Ectodermal cell (in vitro differentiated cells): ENCODE measurements at regions not wholly inside any gene's neighbourhood (a gene's known extent, or its start where the extent isn't known, plus 50 kb on each side); places are given as distances from the start of the nearest gene placed in this dataset.

Experiments used
- H3K27ac ChIP-seq: 2 replicates; pipeline ENCODE4 v1.7.0; 2013; ENCODE audit warnings: mild to moderate bottlenecking, low read depth, low read length; ENCODE audit not compliant: insufficient read depth, poor library complexity, severe bottlenecking
- H3K27me3 ChIP-seq: 2 replicates; pipeline ENCODE4 v1.7.0; 2013; ENCODE audit warnings: mild to moderate bottlenecking, low read length; ENCODE audit not compliant: insufficient read depth, control insufficient read depth, poor library complexity, severe bottlenecking
- H3K36me3 ChIP-seq: one replicate; pipeline ENCODE4 v1.7.0; 2013; ENCODE audit warnings: low read length; ENCODE audit not compliant: control insufficient read depth, insufficient read depth
- H3K4me1 ChIP-seq: one replicate; pipeline ENCODE4 v1.7.0; 2013; ENCODE audit warnings: low read length; ENCODE audit not compliant: control insufficient read depth, insufficient read depth
- H3K4me3 ChIP-seq: 2 replicates; pipeline ENCODE4 v1.7.0; 2013; ENCODE audit warnings: low read depth, low read length, control low read depth; ENCODE audit not compliant: insufficient read depth
- H3K9me3 ChIP-seq: 2 replicates; pipeline ENCODE4 v1.7.0; 2013; ENCODE audit warnings: mild to moderate bottlenecking, low read length, moderate library complexity; ENCODE audit not compliant: control insufficient read depth
- WGBS, 2 experiments: methylation state at CpG; one replicate each; pipeline ENCODE4 v1.1.7; 2013; ENCODE audit warnings: missing lambda C conversion rate in 2 of 2; 5-methylcytosine and 5-hydroxymethylcytosine counted together

- no peaks in the 10 kb centered on the region for H3K9me3 ChIP-seq
- 90 to 94% methylated on average over 1 of the region's 2 CpGs for WGBS, 2 experiments
- H3K4me1 ChIP-seq = no peaks in the 10 kb centered on the region
- H3K36me3 ChIP-seq = no peaks in the 10 kb centered on the region
- H3K4me3 ChIP-seq = no peak overlapping the region
- H3K27ac ChIP-seq = no peak overlapping the region
- no peaks in the 10 kb centered on the region for H3K27me3 ChIP-seq
These were observed 128.5 kb downstream of the LURAP1L start for GRCh38 chr9:12903316-12903715.

DNA sequence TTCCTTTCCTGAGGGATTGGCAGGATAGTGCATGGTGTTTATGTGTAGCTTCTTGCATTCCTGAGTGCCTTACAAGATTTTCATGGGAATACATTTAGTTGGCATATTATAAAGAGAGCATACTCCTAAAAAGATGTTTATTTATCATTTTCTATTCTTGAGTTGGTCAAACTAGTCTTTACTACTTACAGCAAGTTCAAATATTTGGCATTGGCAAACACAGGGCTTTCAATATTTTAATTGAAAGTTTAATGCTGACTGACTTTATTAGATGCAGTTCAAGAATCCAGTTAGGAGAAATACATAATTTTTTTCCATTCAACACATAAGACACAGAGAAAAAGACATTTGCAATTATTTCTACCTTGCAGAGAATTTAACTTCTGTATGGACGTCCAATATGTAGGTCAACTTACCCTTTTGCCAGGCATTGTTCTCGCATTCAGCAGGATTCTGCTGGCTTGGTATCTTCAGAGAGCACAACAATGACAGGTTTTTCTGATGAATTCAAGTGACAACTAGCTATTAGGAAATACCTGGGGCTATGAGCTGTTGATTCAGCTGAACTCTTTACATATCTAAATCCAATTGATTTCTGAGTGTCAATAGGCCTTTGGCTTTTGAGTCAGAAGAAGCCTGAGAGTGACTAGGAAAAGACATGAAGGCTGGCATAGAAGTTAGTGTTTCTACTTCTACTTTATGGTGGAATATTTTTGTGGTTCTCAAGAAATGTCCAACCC is 129.6 kb downstream of the LURAP1L start:
- Histone ChIP-seq H3K27ac (no peak overlapping the region), H3K4me3 (no peak overlapping the region), H3K9me3 (no peaks in the 10 kb centered on the region), H3K27me3 (no peaks in the 10 kb centered on the region), H3K4me1 (no peaks in the 10 kb centered on the region), H3K36me3 (no peaks in the 10 kb centered on the region)
- 95 to 96% methylated on average over 2 of the region's 2 CpGs for WGBS, 2 experiments

- no peaks in the 10 kb centered on the region for H3K9me3 ChIP-seq
- no peak overlapping the region for H3K27ac ChIP-seq
- WGBS, 2 experiments = 98 to 100% methylated on average over 2 to 3 of the region's 3 CpGs
- H3K4me3 ChIP-seq = no peak overlapping the region
- no peaks in the 10 kb centered on the region for H3K4me1 ChIP-seq
- H3K36me3 ChIP-seq = no peaks in the 10 kb centered on the region
- H3K27me3 ChIP-seq = no peaks in the 10 kb centered on the region
These were observed 131.8 kb downstream of the LURAP1L start for GRCh38 chr9:12906646-12907045.

GRCh38 chr9:12908895-12909294 is 134.1 kb downstream of the LURAP1L start:
- 92 to 100% methylated on average over 3 of the region's 3 CpGs for WGBS, 2 experiments

DNA sequence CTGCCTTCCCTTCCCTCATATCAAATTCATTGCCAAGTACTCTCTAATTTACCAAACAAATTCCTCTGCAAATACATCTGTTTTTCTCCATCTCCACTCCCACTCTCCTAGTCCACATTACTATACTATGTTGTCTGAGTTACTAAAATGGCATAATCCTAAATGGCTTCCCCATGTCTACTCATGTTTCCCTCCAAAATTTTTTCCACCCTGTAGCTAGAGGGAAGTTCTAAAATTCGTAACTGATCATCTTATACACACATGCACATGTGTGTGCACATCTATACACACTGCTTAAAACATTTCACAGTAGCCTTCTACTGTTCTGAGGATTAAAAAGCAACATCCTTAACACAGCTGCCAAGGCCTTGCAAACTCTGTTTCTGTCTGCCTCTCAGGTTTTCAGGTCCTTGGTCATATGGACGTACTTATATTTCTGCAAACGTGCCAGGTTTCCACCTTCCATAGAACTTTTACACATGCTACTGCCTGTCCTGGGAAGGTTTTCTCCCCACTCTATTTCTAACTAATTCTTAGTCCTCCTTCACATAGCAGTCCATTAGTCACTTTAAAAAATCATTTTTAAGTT is 140.6 kb downstream of the LURAP1L start:
- Histone ChIP-seq H3K9me3 (no peaks in the 10 kb centered on the region), H3K27ac (no peak overlapping the region), H3K27me3 (no peaks in the 10 kb centered on the region), H3K36me3 (no peaks in the 10 kb centered on the region), H3K4me1 (peaks cover 6% of the 10 kb centered on the region), H3K4me3 (no peak overlapping the region)
- WGBS, 2 experiments = 91 to 93% methylated on average over 3 of the region's 3 CpGs

More at GRCh38 chr9:12908895-12909294, 134.1 kb downstream of the LURAP1L start:
- Histone ChIP-seq H3K9me3 (no peaks in the 10 kb centered on the region), H3K27me3 (no peaks in the 10 kb centered on the region), H3K27ac (no peak overlapping the region), H3K4me3 (no peak overlapping the region), H3K4me1 (peaks cover 3% of the 10 kb centered on the region), H3K36me3 (no peaks in the 10 kb centered on the region)

DNA sequence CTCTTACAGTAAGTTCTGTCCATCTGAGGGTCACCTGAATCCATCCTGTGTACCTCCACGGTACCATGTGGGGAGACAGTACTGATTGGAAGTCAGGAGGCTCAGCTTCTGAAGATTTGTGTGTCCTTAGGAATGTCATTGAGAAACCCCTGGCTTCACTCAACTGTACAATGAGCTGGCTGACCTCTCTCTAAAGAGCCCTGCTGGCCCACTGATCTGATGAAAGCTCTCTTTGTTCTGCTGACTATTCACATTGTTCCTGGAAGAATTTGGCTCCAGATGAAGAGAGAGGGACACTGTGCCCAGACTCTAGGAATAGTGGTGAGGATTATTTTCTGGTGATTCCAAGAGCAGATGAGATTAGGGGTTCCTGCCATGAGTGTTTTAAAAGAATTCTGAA is 141.2 kb downstream of the LURAP1L start:
- 7 to 10% methylated on average over 1 of the region's 1 CpG for WGBS, 2 experiments
- Histone ChIP-seq H3K27me3 (no peaks in the 10 kb centered on the region), H3K4me3 (no peak overlapping the region), H3K4me1 (peaks cover 6% of the 10 kb centered on the region), H3K9me3 (no peaks in the 10 kb centered on the region), H3K36me3 (no peaks in the 10 kb centered on the region), H3K27ac (no peak overlapping the region)

GRCh38 chr9:12920437-12920836 is 145.6 kb downstream of the LURAP1L start:
- Histone ChIP-seq H3K4me1 (peaks cover 4% of the 10 kb centered on the region), H3K4me3 (no peak overlapping the region), H3K9me3 (no peaks in the 10 kb centered on the region), H3K36me3 (no peaks in the 10 kb centered on the region), H3K27ac (no peak overlapping the region), H3K27me3 (no peaks in the 10 kb centered on the region)
- WGBS, 2 experiments = 92 to 94% methylated on average over 1 of the region's 2 CpGs

DNA sequence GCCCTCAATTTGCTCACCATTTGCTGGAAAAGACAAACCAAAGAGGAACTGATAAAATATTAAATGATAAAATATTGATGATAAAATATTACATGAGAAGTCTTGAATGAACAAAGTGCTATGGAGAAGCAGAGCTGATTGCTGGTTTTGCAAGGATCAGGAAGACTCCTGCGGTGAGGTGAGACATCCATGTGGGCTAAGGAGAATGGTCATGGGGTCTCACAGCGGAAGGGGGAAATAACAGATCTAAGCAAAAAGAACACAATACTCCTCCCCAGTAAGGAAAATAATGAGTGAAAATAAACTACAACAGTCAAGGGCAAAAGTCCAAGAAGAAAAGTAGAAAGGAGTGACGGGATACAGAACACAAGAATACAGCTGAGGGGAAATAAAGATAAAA is 146.8 kb downstream of the LURAP1L start:
- WGBS, 2 experiments = 85 to 89% methylated on average over 2 of the region's 3 CpGs
- Histone ChIP-seq H3K4me3 (no peak overlapping the region), H3K4me1 (no peaks in the 10 kb centered on the region), H3K9me3 (no peaks in the 10 kb centered on the region), H3K27ac (no peak overlapping the region), H3K36me3 (no peaks in the 10 kb centered on the region), H3K27me3 (no peaks in the 10 kb centered on the region)

GRCh38 chr9:12922224-12922866 is 147.5 kb downstream of the LURAP1L start:
- no peak overlapping the region for H3K4me3 ChIP-seq
- WGBS, 2 experiments = 86 to 87% methylated on average over 4 of the region's 4 CpGs
- no peaks in the 10 kb centered on the region for H3K27me3 ChIP-seq
- H3K9me3 ChIP-seq = no peaks in the 10 kb centered on the region
- H3K4me1 ChIP-seq = no peaks in the 10 kb centered on the region
- no peaks in the 10 kb centered on the region for H3K36me3 ChIP-seq
- H3K27ac ChIP-seq = no peak overlapping the region

DNA sequence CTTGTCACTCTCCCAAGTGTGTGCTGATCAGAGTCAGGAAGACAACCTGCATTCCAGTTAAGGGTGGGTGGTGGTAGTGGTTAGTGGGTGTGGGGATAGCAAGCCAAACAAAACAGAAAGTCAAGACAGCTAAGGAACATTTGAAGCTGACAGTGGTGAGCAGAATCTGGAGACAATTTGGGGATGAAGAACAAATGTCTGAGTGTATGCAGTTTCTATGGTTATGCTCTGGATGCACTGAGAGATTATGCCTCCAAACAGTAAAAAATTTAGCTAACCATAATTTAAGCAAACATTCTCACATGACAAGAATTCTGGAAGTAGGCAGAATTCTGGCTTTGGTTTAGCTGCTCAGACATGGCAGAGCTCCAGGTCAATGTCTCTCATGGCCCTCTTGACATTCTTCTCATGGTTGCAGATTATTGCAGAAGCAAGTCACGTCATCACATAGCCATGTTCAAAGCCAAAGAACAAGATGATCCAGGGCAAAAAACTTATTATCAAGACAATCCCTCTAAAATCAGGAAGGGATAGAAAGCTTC is 148.7 kb downstream of the LURAP1L start:
- H3K27ac ChIP-seq = no peak overlapping the region

More for the DNA sequence above, 148.7 kb downstream of the LURAP1L start:
- Histone ChIP-seq H3K36me3 (no peaks in the 10 kb centered on the region), H3K4me1 (no peaks in the 10 kb centered on the region), H3K9me3 (no peaks in the 10 kb centered on the region), H3K27me3 (no peaks in the 10 kb centered on the region), H3K4me3 (no peak overlapping the region)
- 87 to 91% methylated on average over 1 of the region's 1 CpG for WGBS, 2 experiments
